Upper lobe of right lung (tissue), 1 donor: ENCODE measurements at regions not wholly inside any gene's neighbourhood (a gene's known extent, or its start where the extent isn't known, plus 50 kb on each side); places are given as distances from the start of the nearest gene placed in this dataset.
A peak's percentile ranks its signal among the peaks of the same experiment; 100 is the strongest.

ENCODE experiments used
- ATAC-seq: fragments of 200-7000 bp; cut with Tn5 transposase; one replicate; pipeline ENCODE4 v1.9.1; 2020; ENCODE audit warnings: mild to moderate bottlenecking, moderate library complexity
- DNase-seq: peaks from one replicate; pipeline ENCODE4 v3.0.0-alpha.2; 2020
- H3K27ac ChIP-seq: fragments of 200-600 bp; one replicate; pipeline ENCODE4 v1.8.0; 2022
- H3K27me3 ChIP-seq: fragments of 200-600 bp; one replicate; pipeline ENCODE4 v1.8.0; 2022; ENCODE audit warnings: mild to moderate bottlenecking
- H3K36me3 ChIP-seq: fragments of 200-600 bp; one replicate; pipeline ENCODE4 v1.8.0; 2022
- H3K4me1 ChIP-seq: fragments of 200-600 bp; one replicate; pipeline ENCODE4 v1.8.0; 2022
- H3K4me3 ChIP-seq: fragments of 200-600 bp; one replicate; pipeline ENCODE4 v1.8.0; 2022; ENCODE audit warnings: mild to moderate bottlenecking
- H3K9me3 ChIP-seq: fragments of 200-600 bp; one replicate; pipeline ENCODE4 v1.8.0; 2022
- intact Hi-C: fragments of 100-400 bp; cut with DNase I; formaldehyde crosslinking; loops from one replicate; pipeline ENCODE4 v1.11.0; 2022
- TF ChIP-seq, protein P1 (sequence below): fragments of 200-600 bp; IDR thresholded peaks from one replicate; pipeline ENCODE4 v1.8.0; 2022; ENCODE audit warnings: antibody characterized with exemption
- donor health status: DM: no; HTN: yes; CAD: no; lungs with severe emphysema.

DNA sequence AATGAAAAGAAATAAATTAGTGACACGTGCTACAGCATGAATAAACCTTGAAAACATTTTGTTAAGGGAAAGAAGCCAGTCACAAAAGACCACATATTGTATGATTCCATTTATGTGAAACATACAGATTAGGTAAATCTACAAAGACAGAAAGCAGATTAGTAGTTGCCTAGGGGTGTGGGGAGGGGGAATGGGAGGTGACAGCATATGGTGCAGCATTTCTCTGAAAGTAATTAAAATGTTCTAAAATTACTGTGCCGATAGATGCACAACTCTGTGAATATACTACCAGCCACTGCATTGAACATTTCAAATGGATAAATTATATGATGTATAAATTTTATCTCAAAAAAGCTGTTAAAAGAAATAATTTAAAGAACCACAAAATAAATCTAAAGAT lies 161.0 kb downstream of the TRIB2 start:
- intact Hi-C loops, result no loop called here
- Histone ChIP-seq H3K36me3 (no peaks in the 10 kb centered on the region), H3K4me3 (no peak overlapping the region), H3K9me3 (no peaks in the 10 kb centered on the region), H3K27me3 (no peaks in the 10 kb centered on the region), H3K27ac (no peak overlapping the region), H3K4me1 (no peaks in the 10 kb centered on the region)
- DNase-seq, result no peak
- no peak for ATAC-seq
- TF ChIP-seq, protein P1, sequence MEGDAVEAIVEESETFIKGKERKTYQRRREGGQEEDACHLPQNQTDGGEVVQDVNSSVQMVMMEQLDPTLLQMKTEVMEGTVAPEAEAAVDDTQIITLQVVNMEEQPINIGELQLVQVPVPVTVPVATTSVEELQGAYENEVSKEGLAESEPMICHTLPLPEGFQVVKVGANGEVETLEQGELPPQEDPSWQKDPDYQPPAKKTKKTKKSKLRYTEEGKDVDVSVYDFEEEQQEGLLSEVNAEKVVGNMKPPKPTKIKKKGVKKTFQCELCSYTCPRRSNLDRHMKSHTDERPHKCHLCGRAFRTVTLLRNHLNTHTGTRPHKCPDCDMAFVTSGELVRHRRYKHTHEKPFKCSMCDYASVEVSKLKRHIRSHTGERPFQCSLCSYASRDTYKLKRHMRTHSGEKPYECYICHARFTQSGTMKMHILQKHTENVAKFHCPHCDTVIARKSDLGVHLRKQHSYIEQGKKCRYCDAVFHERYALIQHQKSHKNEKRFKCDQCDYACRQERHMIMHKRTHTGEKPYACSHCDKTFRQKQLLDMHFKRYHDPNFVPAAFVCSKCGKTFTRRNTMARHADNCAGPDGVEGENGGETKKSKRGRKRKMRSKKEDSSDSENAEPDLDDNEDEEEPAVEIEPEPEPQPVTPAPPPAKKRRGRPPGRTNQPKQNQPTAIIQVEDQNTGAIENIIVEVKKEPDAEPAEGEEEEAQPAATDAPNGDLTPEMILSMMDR, result no peak

DNA sequence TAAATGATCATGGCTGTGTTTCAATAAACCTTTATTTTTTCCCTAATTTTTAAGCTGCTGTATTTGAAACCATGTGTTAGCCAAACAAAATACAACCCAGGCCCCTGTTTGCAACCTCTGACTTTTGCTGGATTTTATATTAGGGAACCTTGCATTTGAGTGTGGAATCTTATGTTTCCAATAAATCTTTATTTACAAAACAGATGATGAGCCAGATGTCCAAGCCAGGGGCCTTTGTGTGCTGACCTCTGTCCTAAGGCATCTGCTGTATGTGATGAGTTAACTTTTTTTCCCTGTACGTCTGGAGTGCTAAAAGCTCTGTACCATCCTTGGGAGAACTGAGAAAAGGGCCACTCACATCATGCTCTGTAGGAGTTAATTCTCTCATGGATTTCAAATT lies 162.9 kb downstream of the TRIB2 start:
- ATAC-seq (no peak), DNase-seq (no peak)
- TF ChIP-seq, protein P1, result no peak
- intact Hi-C loops, result no loop called here
- Histone ChIP-seq H3K36me3 (no peaks in the 10 kb centered on the region), H3K9me3 (no peaks in the 10 kb centered on the region), H3K27ac (no peak overlapping the region), H3K4me1 (no peaks in the 10 kb centered on the region), H3K27me3 (no peaks in the 10 kb centered on the region), H3K4me3 (no peak overlapping the region)

DNA sequence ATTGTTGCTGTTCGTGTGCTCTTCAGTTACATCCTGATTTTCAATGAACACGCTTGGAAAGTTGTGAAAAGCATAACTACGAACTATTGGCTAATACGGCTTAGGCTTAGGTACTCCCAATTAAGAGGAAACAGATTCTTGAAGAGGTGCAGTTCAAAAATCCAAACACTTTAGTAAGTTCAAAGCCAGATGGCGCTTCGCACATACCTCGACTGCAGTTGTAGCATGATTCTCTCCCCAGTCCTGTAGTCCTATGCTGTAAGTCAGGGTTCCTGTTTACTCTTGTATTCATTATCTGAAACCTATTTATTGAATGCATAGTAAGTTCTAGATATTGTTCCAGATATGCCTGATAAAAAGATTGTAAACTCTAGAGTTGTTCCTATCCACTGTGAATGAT lies 165.2 kb downstream of the TRIB2 start:
- no peak overlapping the region for H3K4me3 ChIP-seq
- no peaks in the 10 kb centered on the region for H3K9me3 ChIP-seq
- TF ChIP-seq, protein P1, result no peak
- ATAC-seq (no peak), DNase-seq (no peak)
- intact Hi-C loops, result no loop called here
- no peak overlapping the region for H3K27ac ChIP-seq
- H3K36me3 ChIP-seq, result no peaks in the 10 kb centered on the region
- H3K4me1 ChIP-seq, result no peaks in the 10 kb centered on the region
- H3K27me3 ChIP-seq, result no peaks in the 10 kb centered on the region

DNA sequence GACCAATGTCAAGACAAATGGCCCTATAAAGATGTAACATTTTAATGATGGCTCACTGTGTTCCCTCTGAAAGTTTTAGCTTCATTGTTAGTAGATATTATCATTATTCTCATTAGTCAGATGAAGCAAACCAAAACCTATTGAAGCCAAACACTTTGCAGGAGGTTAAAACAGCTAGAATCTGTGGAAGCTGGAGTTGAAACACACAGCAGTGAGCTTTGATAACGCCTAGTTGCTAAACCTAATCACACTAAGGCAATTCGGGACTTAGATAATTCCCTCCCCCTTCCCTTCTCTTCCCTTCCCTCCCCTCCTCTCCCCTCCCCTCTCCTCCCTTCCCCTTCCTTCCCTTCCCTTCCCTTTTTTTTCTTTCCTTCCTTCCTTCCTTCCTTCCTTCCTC lies 165.7 kb downstream of the TRIB2 start:
- ATAC-seq (no peak), DNase-seq (no peak)
- H3K4me3 ChIP-seq, result no peak overlapping the region
- TF ChIP-seq, protein P1, result no peak
- H3K9me3 ChIP-seq, result no peaks in the 10 kb centered on the region
- H3K4me1 ChIP-seq, result no peaks in the 10 kb centered on the region
- no peaks in the 10 kb centered on the region for H3K27me3 ChIP-seq
- intact Hi-C loops, result no loop called here
- no peak overlapping the region for H3K27ac ChIP-seq
- no peaks in the 10 kb centered on the region for H3K36me3 ChIP-seq

DNA sequence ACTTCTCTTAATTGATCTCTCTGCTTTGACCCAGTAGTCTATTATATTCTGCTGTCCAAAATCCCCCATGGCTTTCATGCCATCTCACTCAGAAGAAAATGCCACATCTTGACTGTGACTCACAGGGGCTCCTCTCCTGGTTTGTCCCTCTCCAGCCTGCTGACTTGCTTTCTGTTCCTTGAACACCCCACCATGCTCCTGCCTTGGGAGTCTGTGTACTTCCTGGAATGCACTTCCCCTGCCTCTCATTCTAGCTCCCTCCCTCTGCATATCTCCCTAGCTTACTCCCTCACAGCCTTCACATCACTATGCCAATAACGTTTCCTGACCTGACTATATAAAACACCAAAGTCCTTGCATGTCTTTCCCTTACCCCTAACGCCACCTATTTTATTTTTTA lies 167.2 kb downstream of the TRIB2 start:
- no peaks in the 10 kb centered on the region for H3K4me1 ChIP-seq
- TF ChIP-seq, protein P1, result no peak
- H3K4me3 ChIP-seq, result no peak overlapping the region
- no peaks in the 10 kb centered on the region for H3K27me3 ChIP-seq
- intact Hi-C loops, result no loop called here
- ATAC-seq (no peak), DNase-seq (no peak)
- H3K36me3 ChIP-seq, result no peaks in the 10 kb centered on the region
- H3K9me3 ChIP-seq, result no peaks in the 10 kb centered on the region
- H3K27ac ChIP-seq, result no peak overlapping the region

DNA sequence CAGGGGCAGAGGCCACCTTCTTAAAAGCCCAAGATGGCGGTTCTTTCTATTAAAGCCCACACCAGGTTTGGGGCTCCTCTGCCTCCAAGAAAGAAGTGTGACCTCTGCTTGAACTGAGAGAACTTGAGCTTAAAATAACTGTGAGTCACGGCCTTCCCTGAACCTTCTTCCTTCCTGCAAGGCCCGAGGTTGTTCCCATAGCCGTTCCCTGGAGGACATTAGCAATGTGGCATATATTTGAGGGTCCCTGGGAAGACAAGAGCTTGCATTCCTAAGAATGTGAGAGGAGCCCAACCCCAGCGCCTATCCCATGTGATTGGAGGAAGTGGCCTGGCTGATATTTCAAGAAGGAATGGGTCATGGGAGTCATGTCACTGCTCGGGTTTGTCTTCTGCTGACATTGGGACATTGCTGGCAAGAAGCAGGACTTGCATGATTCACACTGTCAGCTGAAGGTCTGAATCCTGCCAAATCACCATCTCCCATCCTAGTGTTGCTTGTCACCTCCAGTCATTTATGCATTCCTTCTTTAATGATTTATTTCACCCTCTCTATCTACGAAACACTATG lies 168.1 kb downstream of the TRIB2 start:
- no peaks in the 10 kb centered on the region for H3K27me3 ChIP-seq
- DNase-seq (no peak), ATAC-seq (peak; percentile 84)
- no peaks in the 10 kb centered on the region for H3K4me1 ChIP-seq
- H3K36me3 ChIP-seq, result no peaks in the 10 kb centered on the region
- H3K27ac ChIP-seq, result no peak overlapping the region
- intact Hi-C loops, result no loop called here
- no peaks in the 10 kb centered on the region for H3K9me3 ChIP-seq
- TF ChIP-seq, protein P1, result no peak
- H3K4me3 ChIP-seq, result no peak overlapping the region
